T-cell (primary cell): ENCODE measurements at regions not wholly inside any gene's neighbourhood (a gene's known extent, or its start where the extent isn't known, plus 50 kb on each side); places are given as distances from the start of the nearest gene placed in this dataset.
"Not testable (repeated sequence)": the region's sequence is repeated elsewhere in the genome, so short reads cannot be mapped to it uniquely, and the experiment has no call there.

Source experiments
- ATAC-seq, 4 experiments: fragments of 200-7000 bp in 3 of 4; fragments of 150-1000 bp in 1 of 4; cut with Tn5 transposase; replicated peaks in 1 of 4; 1 replicate in 3 of 4; 2 replicates in 1 of 4; pipeline ENCODE4 v1.10.0; 2021; ENCODE audit warnings: moderate library complexity in 3 of 4, mild to moderate bottlenecking in 2 of 4, moderate number of reproducible peaks in 1 of 4
- CTCF ChIA-PET, 2 donors: fragments of 300-600 bp; sonication (Branson Sonifier 250); formaldehyde crosslinking; loops; one replicate each; lab custom pipeline; 2022; ENCODE audit warnings: antibody characterized with exemption in 2 of 2; lab: Charles Lee
- POLR2A ChIA-PET, 2 donors: fragments of 300-600 bp; sonication (Branson Sonifier 250); formaldehyde crosslinking; loops; one replicate each; lab custom pipeline; 2022; ENCODE audit warnings: antibody characterized with exemption in 2 of 2; lab: Charles Lee
- DNase-seq, 35 experiments: peaks; one replicate each; pipeline versions ENCODE4 v3.0.0 to v3.0.0-alpha.2; 2013 to 2023
- H3K27ac ChIP-seq: one replicate; pipeline ENCODE4 v1.5.1; 2013; ENCODE audit warnings: low read length
- H3K27me3 ChIP-seq, 2 experiments: replicated peaks in 1 of 2; 1 replicate in 1 of 2; 2 replicates in 1 of 2; pipeline versions ENCODE4 v1.6.1 to v1.7.0; 2013; ENCODE audit warnings: low read length in 1 of 2, mixed read lengths in 1 of 2; ENCODE audit not compliant: control insufficient read depth in 2 of 2, insufficient read depth in 2 of 2; ENCODE audit errors: extremely low read depth in 1 of 2
- H3K36me3 ChIP-seq, 2 donors: 1 replicate in 1 of 2; 2 replicates in 1 of 2; pipeline versions ENCODE4 v1.6.1 to v1.7.0; 2013; ENCODE audit warnings: low read length in 1 of 2; ENCODE audit not compliant: control insufficient read depth in 2 of 2, insufficient read depth in 1 of 2; ENCODE audit errors: extremely low read depth in 1 of 2
- H3K4me1 ChIP-seq, 2 experiments: 1 replicate in 1 of 2; 2 replicates in 1 of 2; pipeline versions ENCODE4 v1.6.1 to v1.7.0; 2013; ENCODE audit warnings: low read length in 2 of 2, mixed read lengths in 1 of 2; ENCODE audit not compliant: insufficient read depth in 2 of 2, control insufficient read depth in 1 of 2; ENCODE audit errors: extremely low read depth in 1 of 2
- H3K4me3 ChIP-seq, 2 donors: 1 replicate in 1 of 2; 2 replicates in 1 of 2; pipeline versions ENCODE4 v1.5.1 to v1.7.0; 2013; ENCODE audit warnings: mild to moderate bottlenecking in 2 of 2, low read length in 1 of 2, moderate library complexity in 1 of 2; ENCODE audit not compliant: control insufficient read depth in 1 of 2; ENCODE audit errors: extremely low read depth in 1 of 2
- H3K9me3 ChIP-seq: 2 replicates; pipeline ENCODE4 v1.7.0; 2013
- H3K27ac Mint-ChIP-seq, 2 donors: one replicate each; pipeline ENCODE4 v1.8.0; 2020 to 2021; ENCODE audit warnings: mild to moderate bottlenecking in 2 of 2, mixed read lengths in 2 of 2
- H3K27me3 Mint-ChIP-seq, 2 donors: one replicate each; pipeline ENCODE4 v1.8.0; 2021 to 2022; ENCODE audit warnings: mixed read lengths in 2 of 2
- H3K36me3 Mint-ChIP-seq: one replicate; pipeline ENCODE4 v1.8.0; 2021; ENCODE audit warnings: mixed read lengths
- H3K4me1 Mint-ChIP-seq, 3 donors: one replicate each; pipeline ENCODE4 v1.8.0; 2020 to 2022; ENCODE audit warnings: mixed read lengths in 3 of 3, mild to moderate bottlenecking in 1 of 3
- H3K4me3 Mint-ChIP-seq, 3 donors: one replicate each; pipeline ENCODE4 v1.8.0; 2020 to 2022; ENCODE audit warnings: mild to moderate bottlenecking in 3 of 3, mixed read lengths in 3 of 3, moderate library complexity in 3 of 3
- H3K9me3 Mint-ChIP-seq, 3 donors: one replicate each; pipeline ENCODE4 v1.8.0; 2020 to 2022; ENCODE audit warnings: mixed read lengths in 3 of 3
- WGBS: methylation state at CpG from one replicate; pipeline ENCODE4 v1.1.5; 2013; ENCODE audit warnings: missing lambda C conversion rate; ENCODE audit not compliant: insufficient coverage; 5-methylcytosine and 5-hydroxymethylcytosine counted together

GRCh38 chr10:80011144-80011543 is 62.2 kb upstream of the SFTPD start:
- ATAC-seq, H3K36me3 ChIP-seq, H3K4me1 Mint-ChIP-seq, DNase-seq, CTCF ChIA-PET, H3K27me3 ChIP-seq, H3K4me3 ChIP-seq, H3K9me3 ChIP-seq, H3K4me1 ChIP-seq, H3K4me3 Mint-ChIP-seq, H3K27me3 Mint-ChIP-seq, H3K9me3 Mint-ChIP-seq, H3K36me3 Mint-ChIP-seq, H3K27ac Mint-ChIP-seq, H3K27ac ChIP-seq, POLR2A ChIA-PET: not testable (repeated sequence)

GRCh38 chr10:80000541-80000940 is 51.6 kb upstream of the SFTPD start:
- Histone ChIP-seq H3K27ac (no peak overlapping the region), H3K36me3 (no peaks in the 10 kb centered on the region), H3K27me3 (peaks cover 0 to 18% of the 10 kb centered on the region in 2 experiments), H3K4me1 (no peaks in the 10 kb centered on the region), H3K4me3 (no peak overlapping the region), H3K9me3 (no peaks in the 10 kb centered on the region)
- 89% methylated on average over 5 of the region's 5 CpGs for WGBS
- no peaks in the 10 kb centered on the region for H3K4me1 Mint-ChIP-seq
- no peak for ATAC-seq
- ChIA-PET CTCF (no interaction called here), POLR2A (no interaction called here)
- H3K27me3 Mint-ChIP-seq: peaks cover 22 to 26% of the 10 kb centered on the region in 2 donors
- no peaks in the 10 kb centered on the region for H3K9me3 Mint-ChIP-seq
- no peak overlapping the region for H3K4me3 Mint-ChIP-seq
- H3K27ac Mint-ChIP-seq: no peak overlapping the region
- no peaks in the 10 kb centered on the region for H3K36me3 Mint-ChIP-seq
- DNase-seq: no peak
